OCI-LY3 (cell line): ENCODE measurements at regions not wholly inside any gene's neighbourhood (a gene's known extent, or its start where the extent isn't known, plus 50 kb on each side); places are given as distances from the start of the nearest gene placed in this dataset.

Experiments used
- H2AFZ ChIP-seq: fragments of 200-600, 300-600 bp; shearing (Covaris generic); 2 replicates; pipeline ENCODE4 v1.6.0; 2014; ENCODE audit warnings: antibody characterized with exemption, low read depth, low read length
- H3K27ac ChIP-seq: fragments of 200-600, 300-600 bp; sonication (generic); 2 replicates; pipeline ENCODE4 v1.5.1; 2014; ENCODE audit warnings: mild to moderate bottlenecking, low read length, moderate library complexity, mixed read lengths
- H3K27me3 ChIP-seq: fragments of 200-600, 300-600 bp; sonication (generic); 2 replicates; pipeline ENCODE4 v1.6.1; 2014; ENCODE audit warnings: low read depth, low read length, mixed read lengths
- H3K36me3 ChIP-seq: fragments of 200-600, 300-600 bp; sonication (generic); replicated peaks from 2 replicates; pipeline ENCODE3; 2014; ENCODE audit warnings: low read depth, low read length, mixed read lengths
- H3K4me1 ChIP-seq: fragments of 300-600, 200-600 bp; sonication (generic); 2 replicates; pipeline ENCODE4 v1.6.1; 2014; ENCODE audit warnings: low read length, mixed read lengths
- H3K4me2 ChIP-seq: fragments of 200-600, 300-600 bp; sonication (generic); 2 replicates; pipeline ENCODE4 v1.6.1; 2014; ENCODE audit warnings: low read length, mixed read lengths
- H3K4me3 ChIP-seq: fragments of 300-600, 200-600 bp; sonication (generic); 2 replicates; pipeline ENCODE4 v1.5.1; 2014; ENCODE audit warnings: antibody characterized with exemption, mild to moderate bottlenecking, low read length, moderate library complexity
- H3K79me2 ChIP-seq: fragments of 300-600, 200-600 bp; shearing (Covaris generic); 2 replicates; pipeline ENCODE4 v1.6.1; 2014; ENCODE audit warnings: mild to moderate bottlenecking, low read length, mixed read lengths
- H3K9ac ChIP-seq: fragments of 300-600, 200-600 bp; shearing (Covaris generic); 2 replicates; pipeline ENCODE4 v1.6.0; 2014; ENCODE audit warnings: mild to moderate bottlenecking, low read length, moderate library complexity
- H3K9me3 ChIP-seq: fragments of 200-600, 300-600 bp; shearing (Covaris generic); 2 replicates; pipeline ENCODE4 v1.6.1; 2014; ENCODE audit warnings: low read length, mixed read lengths; ENCODE audit not compliant: insufficient read depth
- H4K20me1 ChIP-seq: fragments of 200-600, 300-600 bp; sonication (generic); 2 replicates; pipeline ENCODE4 v1.6.1; 2016; ENCODE audit warnings: low read length, mixed read lengths; ENCODE audit not compliant: insufficient read depth
- EZH2phosphoT487 ChIP-seq: fragments of 200-600 bp; shearing (Covaris generic); IDR thresholded peaks from 2 replicates; pipeline ENCODE4 v1.6.1; 2018; ENCODE audit warnings: antibody characterized with exemption, mixed run types, low read depth
- TF ChIP-seq, protein P1 (sequence below): fragments of 200-600, 300-600 bp; sonication (generic); IDR thresholded peaks from 2 replicates; pipeline ENCODE4 v1.5.1; 2014; ENCODE audit warnings: antibody characterized with exemption, low read length, low read depth

DNA sequence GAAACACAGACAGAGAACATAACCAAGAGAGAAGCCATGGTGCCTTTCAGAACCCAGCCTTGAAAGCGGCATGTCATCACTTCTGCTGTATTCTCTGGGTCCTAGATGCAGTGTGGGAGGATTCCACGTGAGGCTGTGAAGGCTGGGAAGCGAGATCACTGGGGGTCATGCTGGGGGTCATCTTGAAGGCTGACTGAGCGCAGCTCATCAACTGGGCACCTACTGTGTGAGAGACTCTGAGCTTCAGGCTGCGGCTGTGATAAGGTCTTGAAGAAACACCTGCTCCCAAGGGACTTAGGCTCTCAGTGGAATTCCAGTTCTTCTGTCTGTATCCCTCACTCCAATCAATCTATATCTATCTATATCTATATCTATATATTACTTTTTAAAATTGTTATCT, 91.8 kb upstream of the KLF13 start:
- Histone ChIP-seq H4K20me1 (no peaks in the 10 kb centered on the region), H3K4me3 (no peak overlapping the region), H3K4me1 (peaks cover 57% of the 10 kb centered on the region), H3K9ac (no peak overlapping the region), H3K27me3 (no peaks in the 10 kb centered on the region), H3K9me3 (no peaks in the 10 kb centered on the region), H3K79me2 (no peaks in the 10 kb centered on the region), H3K36me3 (no peaks in the 10 kb centered on the region), H2AFZ (no peak overlapping the region), H3K4me2 (no peak overlapping the region), H3K27ac (no peak overlapping the region)
- TF ChIP-seq, protein P1, sequence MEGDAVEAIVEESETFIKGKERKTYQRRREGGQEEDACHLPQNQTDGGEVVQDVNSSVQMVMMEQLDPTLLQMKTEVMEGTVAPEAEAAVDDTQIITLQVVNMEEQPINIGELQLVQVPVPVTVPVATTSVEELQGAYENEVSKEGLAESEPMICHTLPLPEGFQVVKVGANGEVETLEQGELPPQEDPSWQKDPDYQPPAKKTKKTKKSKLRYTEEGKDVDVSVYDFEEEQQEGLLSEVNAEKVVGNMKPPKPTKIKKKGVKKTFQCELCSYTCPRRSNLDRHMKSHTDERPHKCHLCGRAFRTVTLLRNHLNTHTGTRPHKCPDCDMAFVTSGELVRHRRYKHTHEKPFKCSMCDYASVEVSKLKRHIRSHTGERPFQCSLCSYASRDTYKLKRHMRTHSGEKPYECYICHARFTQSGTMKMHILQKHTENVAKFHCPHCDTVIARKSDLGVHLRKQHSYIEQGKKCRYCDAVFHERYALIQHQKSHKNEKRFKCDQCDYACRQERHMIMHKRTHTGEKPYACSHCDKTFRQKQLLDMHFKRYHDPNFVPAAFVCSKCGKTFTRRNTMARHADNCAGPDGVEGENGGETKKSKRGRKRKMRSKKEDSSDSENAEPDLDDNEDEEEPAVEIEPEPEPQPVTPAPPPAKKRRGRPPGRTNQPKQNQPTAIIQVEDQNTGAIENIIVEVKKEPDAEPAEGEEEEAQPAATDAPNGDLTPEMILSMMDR: no peak
- TF ChIP-seq EZH2phosphoT487: no peak

DNA sequence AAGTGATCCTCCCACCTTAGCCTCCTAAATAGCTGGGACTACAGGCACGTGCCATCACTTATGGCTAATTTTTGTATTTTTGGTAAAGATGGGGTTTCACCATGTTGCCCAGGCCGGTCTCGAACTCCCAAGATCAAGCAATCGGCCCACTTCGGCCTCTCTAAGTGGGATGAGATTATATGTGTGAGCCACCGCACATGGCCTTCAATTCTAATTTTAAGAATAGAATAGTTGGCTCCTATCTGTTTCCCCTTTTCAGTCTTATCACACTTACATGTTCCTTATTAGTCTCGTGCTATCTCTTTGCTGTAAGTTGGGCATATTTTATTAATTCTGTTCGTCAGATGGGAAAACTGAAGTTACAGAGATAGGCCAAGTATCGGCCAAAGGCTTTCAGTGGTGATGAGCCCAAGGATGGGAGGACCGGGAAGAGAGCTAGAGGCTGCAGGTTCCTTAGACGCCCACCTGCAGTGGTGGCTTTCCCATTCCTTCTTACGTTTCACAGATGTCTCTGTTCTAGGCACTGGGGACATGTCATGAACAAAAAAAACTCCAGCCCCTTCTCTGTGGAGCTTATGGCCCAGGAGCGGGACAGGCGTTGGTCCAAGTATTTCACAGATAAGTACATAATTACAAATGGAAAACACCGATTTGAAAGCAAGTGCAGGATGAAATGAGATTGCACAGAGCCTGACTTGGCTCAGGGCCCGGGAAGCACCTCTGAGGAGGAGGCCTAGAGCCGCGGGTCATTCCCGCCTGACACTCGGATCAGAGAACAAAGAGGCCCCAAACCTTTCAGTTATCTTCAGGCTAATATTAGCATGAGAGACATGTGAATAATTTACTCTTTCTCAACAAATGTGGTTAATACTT, 91.1 kb upstream of the KLF13 start:
- no peak for TF ChIP-seq EZH2phosphoT487
- TF ChIP-seq, protein P1: no peak
- peak overlapping the region; percentile 30; the same call in 1 of the 2 replicates for H3K4me3 ChIP-seq
- H4K20me1 ChIP-seq: no peaks in the 10 kb centered on the region
- H3K9ac ChIP-seq: peak overlapping the region; percentile 30
- no peaks in the 10 kb centered on the region for H3K79me2 ChIP-seq
- H3K27ac ChIP-seq: peak overlapping the region; percentile 29
- H3K9me3 ChIP-seq: no peaks in the 10 kb centered on the region
- peak overlapping the region; percentile 65 for H3K4me2 ChIP-seq
- H3K4me1 ChIP-seq: peaks cover 50% of the 10 kb centered on the region
- no peaks in the 10 kb centered on the region for H3K36me3 ChIP-seq
- peak overlapping the region; percentile 83 for H2AFZ ChIP-seq
- H3K27me3 ChIP-seq: no peaks in the 10 kb centered on the region

DNA sequence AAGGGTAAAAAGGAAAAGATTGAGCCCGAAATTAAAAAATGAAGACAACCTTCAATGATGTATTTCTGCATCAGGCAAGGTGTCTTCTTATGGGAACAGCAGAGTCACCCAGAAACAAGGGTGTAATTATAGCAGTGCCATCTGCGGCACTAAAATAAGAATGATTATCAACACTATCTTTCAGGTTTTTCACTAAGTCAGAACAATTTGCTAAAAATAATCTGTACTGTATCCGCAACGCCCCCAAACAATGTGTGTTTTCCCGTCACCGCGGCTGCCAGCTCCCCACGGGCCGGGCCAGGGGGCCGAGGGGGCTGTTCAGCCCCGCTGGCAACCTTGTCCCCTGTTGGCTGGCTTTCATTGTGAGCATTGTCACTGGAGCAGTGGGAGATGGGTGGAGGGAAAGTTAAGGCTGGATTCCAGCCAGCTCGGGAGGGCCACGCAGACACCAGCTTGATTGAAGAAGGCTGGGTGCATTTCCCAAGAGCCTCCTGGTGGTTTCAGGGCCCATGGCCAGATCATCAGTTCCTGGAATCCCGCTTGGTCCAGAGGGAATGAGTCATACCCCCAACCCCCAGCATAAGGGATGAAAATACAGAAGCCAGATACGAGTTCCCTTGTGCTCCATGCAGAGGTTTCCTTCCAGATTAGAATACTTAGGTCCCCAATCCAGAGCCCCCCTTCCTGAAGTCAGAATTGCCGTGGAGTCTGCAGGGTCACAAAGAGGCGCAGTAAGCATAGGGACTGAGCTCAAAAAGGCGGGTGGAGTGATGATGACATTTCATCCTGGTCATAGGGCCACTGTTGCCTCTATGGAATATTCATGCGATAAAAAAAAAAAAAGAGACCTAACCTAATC, 90.2 kb upstream of the KLF13 start:
- Histone ChIP-seq H3K79me2 (no peaks in the 10 kb centered on the region), H3K27me3 (no peaks in the 10 kb centered on the region), H3K4me1 (peaks cover 41% of the 10 kb centered on the region), H4K20me1 (no peaks in the 10 kb centered on the region), H2AFZ (peak overlapping the region; percentile 83), H3K27ac (peak overlapping the region; percentile 29), H3K9me3 (no peaks in the 10 kb centered on the region), H3K36me3 (no peaks in the 10 kb centered on the region), H3K4me2 (peak overlapping the region; percentile 65), H3K9ac (peak overlapping the region; percentile 30), H3K4me3 (peak overlapping the region; percentile 30; the same call in 1 of the 2 replicates)
- TF ChIP-seq, protein P1: no peak
- TF ChIP-seq EZH2phosphoT487: no peak

DNA sequence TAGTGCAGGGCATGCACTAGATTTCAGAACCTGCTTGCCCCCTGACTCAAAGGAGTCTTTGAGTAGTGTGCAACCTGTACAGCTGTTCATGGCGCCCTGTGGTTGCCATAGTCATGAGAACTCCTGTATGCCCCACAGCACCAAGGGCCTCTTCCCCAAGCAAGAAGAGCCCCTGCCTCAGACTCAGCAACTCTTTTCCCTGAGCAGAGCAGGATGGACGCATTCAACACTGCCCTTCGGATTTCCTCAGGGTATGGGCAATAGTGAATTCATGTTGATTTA, 89.7 kb upstream of the KLF13 start:
- no peak overlapping the region for H3K4me2 ChIP-seq
- H3K9me3 ChIP-seq: no peaks in the 10 kb centered on the region
- no peaks in the 10 kb centered on the region for H3K36me3 ChIP-seq
- no peak overlapping the region for H2AFZ ChIP-seq
- TF ChIP-seq EZH2phosphoT487: no peak
- TF ChIP-seq, protein P1: no peak
- peaks cover 36% of the 10 kb centered on the region for H3K4me1 ChIP-seq
- no peak overlapping the region for H3K4me3 ChIP-seq
- no peaks in the 10 kb centered on the region for H3K79me2 ChIP-seq
- H3K27me3 ChIP-seq: no peaks in the 10 kb centered on the region
- no peak overlapping the region for H3K9ac ChIP-seq
- no peaks in the 10 kb centered on the region for H4K20me1 ChIP-seq
- H3K27ac ChIP-seq: no peak overlapping the region
